GM21717 (cell line): ENCODE measurements at regions not wholly inside any gene's neighbourhood (a gene's known extent, or its start where the extent isn't known, plus 50 kb on each side); places are given as distances from the start of the nearest gene placed in this dataset.
"Not testable (repeated sequence)": the region's sequence is repeated elsewhere in the genome, so short reads cannot be mapped to it uniquely, and the experiment has no call there.

ENCODE experiments used
- ATAC-seq: cut with Tn5 transposase; IDR thresholded peaks from one replicate; pipeline ENCODE4 v1.9.1; 2021; ENCODE audit warnings: mild to moderate bottlenecking, moderate library complexity; ENCODE audit not compliant: unreplicated experiment

DNA sequence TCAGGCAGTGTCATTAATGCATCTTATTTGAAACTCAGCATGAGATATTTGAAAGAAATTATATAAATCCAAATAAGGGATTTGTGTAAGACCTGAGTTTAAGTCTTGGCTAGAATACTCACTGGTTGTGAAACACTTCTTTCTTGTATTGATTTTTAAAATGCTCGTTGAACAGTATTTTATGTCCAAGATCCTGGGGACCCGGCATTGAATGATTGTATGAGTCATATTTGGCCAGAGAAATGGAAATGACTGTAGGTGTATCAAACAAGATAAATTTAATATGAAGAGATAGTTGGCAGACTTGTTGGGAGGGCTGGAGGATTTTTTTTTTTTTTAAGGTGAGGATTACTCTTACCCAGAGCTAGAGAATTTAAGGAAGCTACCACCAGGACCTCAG lies 606.1 kb upstream of the CPEB2 start:
- ATAC-seq, result no peak

DNA sequence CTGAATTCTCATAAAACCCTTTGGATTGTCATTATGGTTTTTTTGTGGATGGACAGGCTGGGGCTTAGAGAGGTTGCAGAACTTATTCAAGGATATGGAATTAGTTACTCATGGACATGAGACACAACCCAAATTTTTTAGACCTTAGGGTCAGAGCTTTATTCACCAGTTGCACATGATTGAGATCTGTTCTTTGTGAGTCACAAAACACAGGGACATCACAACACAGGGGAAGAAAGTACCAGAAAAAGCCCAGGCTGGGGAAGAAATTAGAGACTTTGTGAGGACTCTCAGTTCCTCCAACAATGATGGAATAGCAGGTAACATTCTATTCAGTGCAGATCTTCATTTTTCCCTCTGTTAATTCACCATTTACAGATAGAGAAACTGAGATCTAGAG lies 602.4 kb upstream of the CPEB2 start:
- ATAC-seq, result no peak

GRCh38 chr4:14400307-14400706 lies 602.0 kb upstream of the CPEB2 start:
- no peak for ATAC-seq

GRCh38 chr4:14403132-14403531 lies 599.1 kb upstream of the CPEB2 start:
- ATAC-seq, result no peak

- no peak for ATAC-seq
Observed at GRCh38 chr4:14404730-14405129, 597.6 kb upstream of the CPEB2 start.

- no peak for ATAC-seq
Observed at GRCh38 chr4:14410516-14410915, 591.8 kb upstream of the CPEB2 start.

GRCh38 chr4:14415146-14415545 lies 587.1 kb upstream of the CPEB2 start:
- no peak for ATAC-seq

DNA sequence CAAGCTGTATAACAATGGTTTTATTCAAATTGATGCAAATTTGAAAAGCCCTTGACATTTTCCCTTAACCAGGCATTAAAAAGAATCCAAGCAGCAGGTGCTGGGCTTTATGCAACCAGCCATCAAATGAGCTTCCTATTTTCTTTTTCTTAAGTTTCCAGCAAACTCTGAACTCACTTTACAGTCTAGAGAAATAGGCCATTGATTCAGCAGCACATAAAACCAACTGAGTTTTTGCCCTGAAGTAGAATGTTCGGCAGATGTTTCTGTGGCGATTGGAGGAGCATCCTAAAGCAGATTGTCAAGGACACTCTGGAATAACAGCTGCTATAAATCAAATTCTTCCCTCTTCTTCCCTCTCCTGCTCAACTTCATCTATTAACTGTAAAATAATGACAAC lies 582.8 kb upstream of the CPEB2 start:
- no peak for ATAC-seq

DNA sequence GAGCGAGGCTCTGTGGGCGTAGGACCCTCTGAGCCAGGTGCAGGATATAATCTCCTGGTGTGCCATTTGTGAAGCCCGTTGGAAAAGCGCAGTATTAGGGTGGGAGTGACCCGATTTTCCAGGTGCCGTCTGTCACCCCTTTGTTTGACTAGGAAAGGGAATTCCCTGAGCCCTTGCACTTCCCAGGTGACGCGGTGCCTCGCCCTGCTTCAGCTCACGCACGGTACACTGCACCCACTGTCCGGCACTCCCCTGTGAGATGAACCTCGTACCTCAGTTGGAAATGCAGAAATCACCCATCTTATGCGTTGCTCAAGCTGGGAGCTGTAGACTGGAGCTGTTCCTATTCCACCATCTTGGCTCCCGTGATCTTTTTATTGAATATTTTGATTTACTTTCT lies 576.0 kb upstream of the CPEB2 start:
- ATAC-seq, result not testable (repeated sequence)

GRCh38 chr4:14428125-14428524 lies 574.2 kb upstream of the CPEB2 start:
- ATAC-seq, result no peak

- no peak for ATAC-seq
Observed at GRCh38 chr4:14431155-14432134, 570.8 kb upstream of the CPEB2 start.

- ATAC-seq, result no peak
Observed at GRCh38 chr4:14434483-14434882, 567.8 kb upstream of the CPEB2 start.

- no peak for ATAC-seq
Observed at GRCh38 chr4:14434916-14435315, 567.4 kb upstream of the CPEB2 start.

DNA sequence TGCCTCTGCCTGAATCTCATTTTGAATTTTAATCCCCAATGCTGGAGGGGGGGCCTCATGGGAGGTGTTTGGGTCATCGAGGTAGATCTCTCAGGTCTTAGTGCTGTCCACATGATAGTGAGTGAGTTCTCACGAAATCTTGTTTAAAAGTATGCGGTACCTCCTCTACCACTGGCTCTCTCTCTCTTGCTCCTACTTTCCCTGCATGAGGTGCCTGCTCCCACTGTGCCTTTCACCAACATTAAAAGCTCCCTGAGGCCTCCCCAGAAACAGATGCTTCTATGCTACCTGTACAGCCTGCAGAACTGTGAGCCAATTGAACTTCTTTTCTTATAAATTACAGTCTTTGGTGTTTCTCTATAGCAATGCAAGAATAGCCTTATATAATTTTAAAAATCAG lies 560.7 kb upstream of the CPEB2 start:
- ATAC-seq, result no peak

DNA sequence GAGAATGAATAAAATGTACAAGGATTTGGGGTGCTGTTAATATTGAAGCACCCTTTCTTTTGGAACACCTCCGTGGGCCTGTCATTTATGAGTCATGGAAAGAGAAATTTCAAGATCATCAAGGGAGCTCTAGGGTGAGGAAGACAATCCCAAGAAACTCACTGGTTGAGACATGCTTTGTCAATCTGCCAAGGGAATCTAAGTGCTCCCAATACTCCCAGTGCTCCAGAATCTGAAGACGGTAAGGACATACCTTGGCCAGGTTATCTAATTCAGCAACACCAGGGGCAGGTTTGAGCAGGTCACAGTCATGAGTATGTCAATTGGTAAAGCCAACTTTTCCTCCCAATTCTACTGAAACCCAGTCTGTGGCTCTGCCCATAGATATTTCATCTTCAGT lies 556.4 kb upstream of the CPEB2 start:
- no peak for ATAC-seq

- no peak for ATAC-seq
Observed at GRCh38 chr4:14446311-14446710, 556.0 kb upstream of the CPEB2 start.

GRCh38 chr4:14446904-14447303 lies 555.4 kb upstream of the CPEB2 start:
- ATAC-seq, result no peak

GRCh38 chr4:14449308-14449707 lies 553.0 kb upstream of the CPEB2 start:
- ATAC-seq, result no peak

- ATAC-seq, result no peak
Observed at GRCh38 chr4:14452001-14452400, 550.3 kb upstream of the CPEB2 start.

- no peak for ATAC-seq
Observed at GRCh38 chr4:14452764-14453163, 549.5 kb upstream of the CPEB2 start.

DNA sequence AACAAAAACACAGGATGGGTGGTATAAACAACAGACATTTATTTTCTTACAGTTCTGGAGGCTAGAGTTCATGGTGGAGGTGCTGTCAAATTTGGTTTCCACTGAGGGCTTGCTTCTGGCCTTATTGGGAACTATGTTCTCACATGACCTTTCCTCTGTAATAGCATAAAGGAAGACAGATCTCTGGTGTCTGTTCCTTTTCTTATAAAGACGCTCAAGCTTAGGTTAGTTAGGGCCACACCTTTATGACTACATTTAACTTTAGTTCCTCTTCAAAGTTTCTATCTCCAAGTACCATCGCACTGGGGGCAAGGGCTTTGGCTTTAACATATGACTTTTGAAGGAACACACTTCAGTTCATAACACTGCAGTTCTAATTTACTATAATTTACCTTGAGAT lies 543.8 kb upstream of the CPEB2 start:
- ATAC-seq, result no peak

- no peak for ATAC-seq
Observed at GRCh38 chr4:14465057-14465456, 537.2 kb upstream of the CPEB2 start.

GRCh38 chr4:14465507-14465906 lies 536.8 kb upstream of the CPEB2 start:
- no peak for ATAC-seq
